ENCODE measurements at regions not wholly inside any gene's neighbourhood (a gene's known extent, or its start where the extent isn't known, plus 50 kb on each side); places are given as distances from the start of the nearest gene placed in this dataset.

DNA sequence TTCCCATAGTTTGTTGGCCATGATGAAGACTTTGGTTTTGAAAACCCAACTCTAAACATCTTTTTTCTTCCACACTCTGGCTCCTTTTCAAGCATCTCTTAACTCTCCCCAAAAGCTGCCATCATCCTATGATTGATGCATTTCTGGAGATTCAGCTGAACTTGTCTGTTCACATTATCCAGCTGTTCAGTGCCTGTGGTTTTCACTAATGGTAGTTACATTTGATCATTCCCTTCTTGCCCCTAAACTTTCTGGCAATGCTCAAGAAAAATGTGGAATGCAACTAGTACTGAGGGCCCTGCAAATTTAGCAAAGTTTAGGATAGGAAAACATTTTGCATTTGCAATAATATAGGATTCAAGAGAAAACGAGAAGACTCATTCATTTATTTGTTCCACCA lies 267.5 kb downstream of the ENC1 start:
- H3K4me3 ChIP-seq (ENCODE audit: low read depth, low read length), result no peak overlapping the region
- TF ChIP-seq, protein P1, sequence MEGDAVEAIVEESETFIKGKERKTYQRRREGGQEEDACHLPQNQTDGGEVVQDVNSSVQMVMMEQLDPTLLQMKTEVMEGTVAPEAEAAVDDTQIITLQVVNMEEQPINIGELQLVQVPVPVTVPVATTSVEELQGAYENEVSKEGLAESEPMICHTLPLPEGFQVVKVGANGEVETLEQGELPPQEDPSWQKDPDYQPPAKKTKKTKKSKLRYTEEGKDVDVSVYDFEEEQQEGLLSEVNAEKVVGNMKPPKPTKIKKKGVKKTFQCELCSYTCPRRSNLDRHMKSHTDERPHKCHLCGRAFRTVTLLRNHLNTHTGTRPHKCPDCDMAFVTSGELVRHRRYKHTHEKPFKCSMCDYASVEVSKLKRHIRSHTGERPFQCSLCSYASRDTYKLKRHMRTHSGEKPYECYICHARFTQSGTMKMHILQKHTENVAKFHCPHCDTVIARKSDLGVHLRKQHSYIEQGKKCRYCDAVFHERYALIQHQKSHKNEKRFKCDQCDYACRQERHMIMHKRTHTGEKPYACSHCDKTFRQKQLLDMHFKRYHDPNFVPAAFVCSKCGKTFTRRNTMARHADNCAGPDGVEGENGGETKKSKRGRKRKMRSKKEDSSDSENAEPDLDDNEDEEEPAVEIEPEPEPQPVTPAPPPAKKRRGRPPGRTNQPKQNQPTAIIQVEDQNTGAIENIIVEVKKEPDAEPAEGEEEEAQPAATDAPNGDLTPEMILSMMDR (IDR thresholded peaks at IDR 0.05; ENCODE audit: low read depth, low read length), result no peak

DNA sequence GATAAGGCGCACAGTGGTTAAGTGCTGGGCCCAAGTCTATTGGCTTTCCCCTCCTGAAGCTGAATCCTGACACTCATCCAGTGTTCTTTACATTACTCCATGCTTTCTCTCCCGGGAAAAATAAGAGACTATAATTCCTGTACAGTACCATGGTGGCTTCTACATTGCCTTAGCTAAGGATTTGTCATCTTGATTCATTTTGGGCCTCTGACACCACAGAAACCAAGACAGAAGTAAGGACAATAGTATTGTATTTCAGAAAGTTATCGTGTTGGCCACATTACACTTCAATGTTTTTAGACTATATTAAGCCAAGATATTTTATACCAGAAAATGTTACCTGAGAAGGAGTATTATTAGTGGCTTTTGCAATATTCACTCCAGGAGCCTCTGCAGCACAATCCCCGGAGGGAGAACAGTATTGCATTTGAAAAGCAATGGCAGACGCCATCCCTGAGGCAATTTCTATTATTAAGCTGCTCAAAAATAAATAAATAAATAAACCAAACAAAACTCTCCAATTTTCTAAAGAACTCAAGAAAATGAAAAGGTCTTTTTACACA lies 267.9 kb downstream of the ENC1 start:
- TF ChIP-seq, protein P1 (IDR thresholded peaks at IDR 0.05; ENCODE audit: low read depth, low read length), result no peak
- H3K4me3 ChIP-seq (ENCODE audit: low read depth, low read length), result no peak overlapping the region

DNA sequence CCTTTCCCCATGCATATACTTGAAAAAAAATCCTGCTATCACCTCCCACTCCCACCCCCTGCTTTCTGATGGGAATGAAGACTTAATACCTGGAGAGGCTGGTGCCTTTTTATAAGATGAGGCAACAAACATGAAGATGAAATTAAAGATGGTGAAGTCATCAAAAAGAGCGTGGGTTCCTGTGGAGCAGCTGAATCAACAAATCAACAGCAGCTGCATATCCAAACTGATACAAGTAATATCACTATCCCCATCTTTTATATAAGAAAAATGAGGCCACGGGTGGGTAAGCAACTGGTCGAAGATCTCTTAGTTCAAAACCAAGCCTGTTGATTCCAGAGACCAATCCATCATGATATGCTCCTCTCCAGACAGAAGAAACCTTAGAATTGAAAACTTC lies 268.5 kb downstream of the ENC1 start:
- H3K4me3 ChIP-seq (ENCODE audit: low read depth, low read length), result no peak overlapping the region
- TF ChIP-seq, protein P1 (IDR thresholded peaks at IDR 0.05; ENCODE audit: low read depth, low read length), result no peak

DNA sequence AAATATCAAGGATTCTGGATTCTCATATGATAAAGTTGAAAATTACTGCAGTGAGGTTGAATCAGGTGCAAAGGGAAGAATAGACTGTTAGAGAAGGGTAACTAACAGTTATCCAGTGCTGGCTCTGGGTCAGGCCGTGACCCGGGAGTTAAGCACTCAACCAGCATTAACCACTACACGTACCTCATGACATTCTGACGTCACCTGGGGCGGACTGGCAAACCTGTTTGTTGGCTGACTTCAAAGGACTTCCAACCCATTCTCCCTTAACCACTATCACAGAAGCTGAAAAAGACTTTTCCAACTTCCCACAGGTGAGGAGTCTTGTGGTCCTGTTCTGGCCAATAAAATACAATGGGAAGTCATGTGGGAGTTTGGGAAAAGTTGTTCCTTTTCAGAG lies 268.9 kb downstream of the ENC1 start:
- TF ChIP-seq, protein P1 (IDR thresholded peaks at IDR 0.05; ENCODE audit: low read depth, low read length), result no peak

DNA sequence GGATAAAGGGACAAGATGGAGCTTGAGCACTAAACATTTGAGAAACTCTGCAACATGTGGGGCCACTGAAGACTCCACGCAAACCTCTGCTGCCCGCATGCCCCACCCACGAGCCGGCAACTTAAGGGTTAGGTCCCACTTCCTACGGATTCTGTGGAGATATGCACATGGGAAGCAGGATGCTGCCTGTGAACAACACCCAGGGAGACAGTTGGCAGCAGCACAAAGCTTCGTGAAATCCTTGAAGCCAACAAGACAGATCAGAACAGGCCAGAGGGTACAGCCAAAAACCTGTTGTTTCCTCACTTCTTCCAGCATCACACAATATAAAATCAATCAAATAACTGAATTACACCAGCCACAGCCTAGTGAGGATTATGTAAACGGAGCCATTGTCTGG lies 270.4 kb downstream of the ENC1 start:
- H3K4me3 ChIP-seq (ENCODE audit: low read depth, low read length), result no peak overlapping the region
- TF ChIP-seq, protein P1 (IDR thresholded peaks at IDR 0.05; ENCODE audit: low read depth, low read length), result no peak

More for the DNA sequence above, 268.9 kb downstream of the ENC1 start:
- no peak overlapping the region for H3K4me3 ChIP-seq (ENCODE audit: low read depth, low read length)

DNA sequence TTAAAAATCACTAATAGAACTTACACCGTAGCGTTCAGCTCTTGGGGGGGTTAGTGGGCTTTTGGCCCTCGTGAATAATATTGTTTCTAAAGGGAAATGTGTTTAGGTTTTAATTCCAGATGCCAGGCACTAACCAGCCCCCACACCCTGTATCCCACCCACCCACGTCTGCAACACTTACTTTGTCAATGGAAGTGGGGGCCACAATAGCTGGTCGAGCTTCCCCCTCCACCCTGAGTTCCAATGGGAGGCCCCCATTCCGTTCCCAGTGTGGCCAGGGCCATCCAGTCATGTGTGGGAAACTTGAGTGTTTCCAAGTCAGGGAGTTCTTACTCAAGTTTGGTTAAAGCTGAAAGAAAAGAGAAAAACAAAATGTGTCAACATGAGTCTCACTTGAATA lies 271.4 kb downstream of the ENC1 start:
- no peak overlapping the region for H3K4me3 ChIP-seq (ENCODE audit: low read depth, low read length)
- TF ChIP-seq, protein P1 (IDR thresholded peaks at IDR 0.05; ENCODE audit: low read depth, low read length), result no peak

DNA sequence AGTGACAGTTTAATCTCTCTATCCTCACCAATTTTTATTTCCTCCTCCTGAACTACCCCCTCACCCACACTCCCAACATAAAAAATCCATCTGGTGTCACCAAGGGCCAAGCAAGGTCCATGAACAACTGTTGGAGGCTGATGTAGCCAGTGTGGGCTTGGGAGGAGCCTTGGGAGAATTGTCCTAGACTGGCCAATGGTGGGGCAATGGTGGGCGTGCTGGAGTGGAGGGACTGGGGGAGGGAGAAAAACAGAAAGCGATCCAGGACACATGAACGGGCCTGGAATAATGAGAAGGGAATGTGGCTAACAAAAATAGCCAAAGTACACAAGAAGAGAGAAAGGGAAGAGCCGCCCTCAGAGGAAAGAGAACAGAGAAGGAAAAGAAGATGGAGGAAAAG lies 272.6 kb downstream of the ENC1 start:
- TF ChIP-seq, protein P1 (IDR thresholded peaks at IDR 0.05; ENCODE audit: low read depth, low read length), result no peak
- H3K4me3 ChIP-seq (ENCODE audit: low read depth, low read length), result no peak overlapping the region

All from WI38 (cell line).